Upper lobe of right lung (tissue), 1 donor: ENCODE measurements at regions not wholly inside any gene's neighbourhood (a gene's known extent, or its start where the extent isn't known, plus 50 kb on each side); places are given as distances from the start of the nearest gene placed in this dataset.

Experiments
- ATAC-seq: fragments of 200-7000 bp; cut with Tn5 transposase; one replicate; pipeline ENCODE4 v1.9.1; 2020; ENCODE audit warnings: mild to moderate bottlenecking, moderate library complexity
- DNase-seq: peaks from one replicate; pipeline ENCODE4 v3.0.0-alpha.2; 2020
- H3K27ac ChIP-seq: fragments of 200-600 bp; one replicate; pipeline ENCODE4 v1.8.0; 2022
- H3K27me3 ChIP-seq: fragments of 200-600 bp; one replicate; pipeline ENCODE4 v1.8.0; 2022; ENCODE audit warnings: mild to moderate bottlenecking
- H3K36me3 ChIP-seq: fragments of 200-600 bp; one replicate; pipeline ENCODE4 v1.8.0; 2022
- H3K4me1 ChIP-seq: fragments of 200-600 bp; one replicate; pipeline ENCODE4 v1.8.0; 2022
- H3K4me3 ChIP-seq: fragments of 200-600 bp; one replicate; pipeline ENCODE4 v1.8.0; 2022; ENCODE audit warnings: mild to moderate bottlenecking
- H3K9me3 ChIP-seq: fragments of 200-600 bp; one replicate; pipeline ENCODE4 v1.8.0; 2022
- CTCF ChIP-seq: fragments of 200-600 bp; IDR thresholded peaks from one replicate; pipeline ENCODE4 v1.8.0; 2022; ENCODE audit warnings: antibody characterized with exemption
- intact Hi-C: fragments of 100-400 bp; cut with DNase I; formaldehyde crosslinking; loops from one replicate; pipeline ENCODE4 v1.11.0; 2022
- donor health status: DM: no; HTN: yes; CAD: no; lungs with severe emphysema.

GRCh38 chr16:86387468-86388440, 122.6 kb upstream of the FOXF1 start:
- H3K27me3 ChIP-seq = peaks cover 6% of the 10 kb centered on the region
- intact Hi-C loops = no loop called here
- ATAC-seq (peak; percentile 46), DNase-seq (no peak)
- H3K4me1 ChIP-seq = peaks cover 9% of the 10 kb centered on the region
- H3K36me3 ChIP-seq = no peaks in the 10 kb centered on the region
- no peak overlapping the region for H3K27ac ChIP-seq
- no peak for TF ChIP-seq CTCF
- H3K9me3 ChIP-seq = no peaks in the 10 kb centered on the region
- H3K4me3 ChIP-seq = no peak overlapping the region

GRCh38 chr16:86388976-86389375, 121.4 kb upstream of the FOXF1 start:
- no peak for ATAC-seq
- DNase-seq = no peak
- intact Hi-C loops = no loop called here
- Histone ChIP-seq H3K36me3 (no peaks in the 10 kb centered on the region), H3K27me3 (peaks cover 6% of the 10 kb centered on the region), H3K4me3 (no peak overlapping the region), H3K9me3 (no peaks in the 10 kb centered on the region), H3K4me1 (peaks cover 9% of the 10 kb centered on the region), H3K27ac (no peak overlapping the region)
- TF ChIP-seq CTCF = no peak

GRCh38 chr16:86389566-86390328, 120.6 kb upstream of the FOXF1 start:
- H3K27ac ChIP-seq = no peak overlapping the region
- TF ChIP-seq CTCF = no peak
- H3K4me1 ChIP-seq = peaks cover 9% of the 10 kb centered on the region
- H3K4me3 ChIP-seq = no peak overlapping the region
- peaks cover 6% of the 10 kb centered on the region for H3K27me3 ChIP-seq
- H3K9me3 ChIP-seq = no peaks in the 10 kb centered on the region
- DNase-seq (no peak), ATAC-seq (no peak)
- no peaks in the 10 kb centered on the region for H3K36me3 ChIP-seq
- intact Hi-C loops = no loop called here

GRCh38 chr16:86390335-86390734, 120.0 kb upstream of the FOXF1 start:
- Histone ChIP-seq H3K27me3 (peaks cover 6% of the 10 kb centered on the region), H3K27ac (no peak overlapping the region)
- intact Hi-C loops = no loop called here

GRCh38 chr16:86391486-86391885, 118.8 kb upstream of the FOXF1 start:
- no peaks in the 10 kb centered on the region for H3K9me3 ChIP-seq
- TF ChIP-seq CTCF = no peak
- H3K4me1 ChIP-seq = peaks cover 16% of the 10 kb centered on the region
- ATAC-seq = no peak
- DNase-seq = no peak
- no peak overlapping the region for H3K27ac ChIP-seq
- H3K27me3 ChIP-seq = peaks cover 6% of the 10 kb centered on the region
- intact Hi-C loops = no loop called here
- H3K4me3 ChIP-seq = no peak overlapping the region
- no peaks in the 10 kb centered on the region for H3K36me3 ChIP-seq

More at GRCh38 chr16:86390335-86390734, 120.0 kb upstream of the FOXF1 start:
- DNase-seq (no peak), ATAC-seq (no peak)
- no peak for TF ChIP-seq CTCF
- Histone ChIP-seq H3K4me1 (peaks cover 9% of the 10 kb centered on the region), H3K9me3 (no peaks in the 10 kb centered on the region), H3K4me3 (no peak overlapping the region), H3K36me3 (no peaks in the 10 kb centered on the region)
